Hematopoietic multipotent progenitor cell treated with erythropoietin and hydrocortisone succinate and interleukin-3 and kit ligand, for 6 days (in vitro differentiated cells): ENCODE measurements at regions not wholly inside any gene's neighbourhood (a gene's known extent, or its start where the extent isn't known, plus 50 kb on each side); places are given as distances from the start of the nearest gene placed in this dataset.
"Not testable (repeated sequence)": the region's sequence is repeated elsewhere in the genome, so short reads cannot be mapped to it uniquely, and the experiment has no call there.

Experiments
- DNase-seq: peaks from one replicate; pipeline ENCODE4 v3.0.0-alpha.2; 2015

DNA sequence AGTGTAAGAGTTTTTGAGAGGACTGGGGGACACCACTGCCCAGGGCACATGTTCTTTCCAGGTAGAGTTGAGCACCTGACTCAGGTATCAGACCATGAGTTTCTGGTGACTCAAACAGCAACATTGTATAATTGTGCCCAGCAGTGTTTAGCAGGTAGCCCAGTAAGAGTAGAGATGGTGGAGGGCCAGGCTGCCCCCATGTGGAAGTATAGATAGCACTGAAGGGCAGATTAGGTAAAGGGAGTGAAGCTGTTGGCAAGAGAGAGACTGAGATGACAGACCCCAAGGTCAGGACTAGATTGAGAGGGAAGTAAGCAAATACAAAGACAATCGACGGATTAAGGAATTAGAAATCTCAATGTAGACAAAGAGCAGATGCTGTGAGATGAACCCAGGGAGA lies 74.6 kb downstream of the TRIM42 start:
- DNase-seq = no peak

DNA sequence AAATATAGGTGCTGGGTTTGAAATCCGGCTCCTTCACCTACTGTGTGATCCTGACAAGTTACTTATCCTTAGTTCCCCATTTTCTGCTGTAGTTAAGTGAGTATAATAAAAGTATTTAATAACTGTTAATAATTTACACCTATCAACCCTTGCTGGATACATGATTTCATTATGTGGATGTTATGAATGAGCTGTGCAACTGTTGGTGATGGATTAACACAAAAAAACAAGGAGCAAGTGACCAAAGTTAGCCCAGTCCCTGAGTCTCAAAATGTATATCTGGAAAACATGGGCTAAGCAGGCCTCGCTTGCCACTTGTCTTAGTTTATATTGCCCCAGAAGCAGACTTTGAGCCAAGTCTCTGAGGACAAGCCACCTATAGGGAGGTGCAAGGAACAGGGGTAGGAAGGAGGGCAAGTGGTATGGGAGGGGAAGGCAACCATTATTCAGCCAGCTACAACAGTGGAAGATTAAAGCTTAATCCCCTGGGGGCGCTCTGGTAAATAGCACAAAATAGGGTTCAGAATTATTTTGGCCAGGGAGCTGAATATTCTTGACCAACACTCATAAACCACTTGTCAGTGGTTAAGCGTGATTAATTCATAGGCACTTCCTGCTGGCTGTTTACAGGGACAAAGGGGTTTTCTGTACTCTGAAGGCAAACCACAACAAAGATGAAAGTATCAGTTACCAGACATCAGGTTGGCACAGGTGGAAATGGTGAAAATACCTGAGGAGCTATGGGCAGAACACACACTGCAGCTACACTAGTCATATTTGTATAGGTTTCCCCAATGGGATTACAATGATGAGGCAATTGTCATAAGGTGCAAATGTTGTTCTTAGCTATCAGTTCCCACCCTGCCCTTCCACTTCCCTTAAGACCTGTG lies 76.2 kb downstream of the TRIM42 start:
- no peak for DNase-seq

DNA sequence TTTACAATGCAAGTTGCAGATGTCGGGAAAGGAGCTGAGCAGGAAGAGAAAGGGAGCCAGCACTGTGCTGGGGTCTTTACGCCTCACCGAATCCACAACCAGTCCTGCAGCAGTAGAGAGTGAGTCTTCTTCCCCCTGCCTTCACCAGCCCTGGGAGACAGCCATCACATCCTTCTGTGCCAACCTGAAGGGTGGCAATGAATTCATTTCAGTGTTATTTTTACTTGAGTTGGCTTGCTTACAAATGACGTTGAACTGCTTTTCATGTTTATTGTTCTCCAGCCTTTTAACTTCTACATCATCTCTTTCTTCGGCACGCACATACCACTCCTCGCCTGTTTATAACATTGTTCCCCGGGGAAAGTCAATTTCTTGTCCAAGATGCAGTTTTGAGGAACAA lies 77.1 kb downstream of the TRIM42 start:
- no peak for DNase-seq

DNA sequence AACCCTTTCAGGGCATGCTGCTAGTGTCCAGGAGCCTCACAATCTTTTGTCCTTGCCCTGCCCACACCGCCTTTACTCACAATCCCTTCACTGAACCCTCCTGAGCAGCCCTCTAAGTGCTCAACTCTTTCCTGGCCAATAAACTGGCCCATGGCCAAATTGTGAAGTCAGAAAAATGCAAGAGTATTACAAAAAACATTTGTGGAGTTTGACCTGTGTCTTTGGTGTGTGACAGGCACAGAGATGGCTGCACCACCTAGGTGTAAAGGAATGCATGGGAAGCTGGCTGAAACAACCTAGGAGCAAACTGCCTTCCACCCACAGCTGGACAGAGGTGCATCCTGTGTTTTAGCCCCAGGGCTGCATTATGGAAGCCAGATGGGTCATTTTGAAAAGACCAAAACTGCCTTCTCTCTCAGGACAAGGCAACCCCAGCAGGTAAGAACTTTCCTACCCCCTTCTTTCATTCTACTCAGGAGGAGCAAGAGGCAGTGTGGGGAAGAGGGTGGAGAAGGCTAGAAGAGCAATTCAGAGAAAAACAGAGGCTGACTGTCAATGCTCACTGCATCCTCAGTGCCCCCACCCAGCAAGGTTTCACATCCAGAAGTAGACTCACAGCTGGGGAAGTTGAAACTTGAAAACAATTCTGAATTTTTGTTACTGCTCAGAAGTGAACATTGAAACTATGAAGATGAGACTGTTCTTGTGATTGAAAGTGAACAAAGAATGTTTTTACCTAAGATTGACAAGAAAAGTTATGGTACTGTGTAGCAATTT lies 78.6 kb downstream of the TRIM42 start:
- DNase-seq = no peak

DNA sequence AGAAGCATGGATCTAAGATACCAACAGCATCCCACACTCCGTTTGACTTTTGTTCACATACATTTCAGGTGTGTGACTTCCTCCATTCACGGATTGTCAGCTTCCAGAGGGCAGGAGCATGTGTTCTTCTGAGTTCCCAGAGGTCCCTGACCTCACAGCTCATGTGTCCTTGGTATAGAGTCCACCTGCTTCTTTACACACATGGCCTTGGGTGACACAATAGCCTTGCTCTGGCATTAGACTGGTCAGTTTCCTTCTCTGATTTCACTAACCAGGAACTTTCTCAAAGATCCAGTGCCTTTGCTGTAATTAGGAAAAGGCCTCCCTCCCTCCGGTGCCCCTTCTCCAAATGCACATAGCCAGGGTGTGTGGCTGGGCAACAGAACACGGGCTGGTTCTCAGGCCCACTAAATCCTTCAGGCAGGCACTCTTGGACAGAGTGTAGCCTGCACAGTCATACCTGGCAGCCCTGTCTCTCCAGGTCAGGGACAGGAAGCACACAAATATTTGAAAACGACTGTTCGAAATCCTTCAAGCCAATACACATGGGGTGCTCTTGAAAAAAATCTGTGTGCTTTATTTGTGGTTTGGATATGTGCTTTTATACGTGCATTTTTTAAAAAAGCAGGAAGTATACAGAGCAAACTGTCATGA lies 81.1 kb downstream of the TRIM42 start:
- DNase-seq = no peak

DNA sequence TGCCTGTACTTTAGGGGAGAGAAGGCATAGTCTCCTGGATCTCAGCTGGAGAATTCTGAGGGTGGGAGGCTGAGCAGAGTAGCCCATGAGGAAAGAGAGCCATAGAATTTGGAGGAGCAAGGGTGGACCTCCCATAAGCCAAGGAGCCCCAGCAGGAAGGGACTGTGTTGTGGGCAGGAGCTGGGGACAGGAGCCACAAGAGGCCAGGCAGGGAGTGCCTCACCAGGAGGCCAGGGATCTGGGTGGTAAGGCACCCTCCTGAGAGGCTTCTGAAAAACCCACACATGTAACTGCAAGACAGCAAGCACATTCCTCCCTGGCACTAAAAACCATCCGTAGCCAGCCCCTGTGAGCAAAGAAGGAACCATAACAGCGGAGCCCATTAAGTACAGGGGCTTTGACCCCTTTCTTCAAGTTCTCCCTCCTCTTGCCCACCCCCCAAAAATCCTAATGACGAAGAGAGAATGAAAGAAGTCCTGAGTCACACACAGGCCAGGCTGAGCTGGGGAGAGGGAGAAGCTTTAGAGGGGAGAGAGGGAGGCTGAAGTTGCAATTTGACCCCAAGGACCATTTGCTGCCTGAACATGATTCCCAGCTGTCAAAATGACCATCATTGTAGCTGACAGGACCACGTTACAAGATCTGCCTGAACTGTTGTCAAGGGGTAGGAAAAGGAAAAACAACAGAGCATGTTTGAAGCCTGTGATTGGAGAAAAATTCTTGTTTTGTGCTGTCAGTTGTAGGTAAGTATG lies 82.6 kb downstream of the TRIM42 start:
- no peak for DNase-seq

DNA sequence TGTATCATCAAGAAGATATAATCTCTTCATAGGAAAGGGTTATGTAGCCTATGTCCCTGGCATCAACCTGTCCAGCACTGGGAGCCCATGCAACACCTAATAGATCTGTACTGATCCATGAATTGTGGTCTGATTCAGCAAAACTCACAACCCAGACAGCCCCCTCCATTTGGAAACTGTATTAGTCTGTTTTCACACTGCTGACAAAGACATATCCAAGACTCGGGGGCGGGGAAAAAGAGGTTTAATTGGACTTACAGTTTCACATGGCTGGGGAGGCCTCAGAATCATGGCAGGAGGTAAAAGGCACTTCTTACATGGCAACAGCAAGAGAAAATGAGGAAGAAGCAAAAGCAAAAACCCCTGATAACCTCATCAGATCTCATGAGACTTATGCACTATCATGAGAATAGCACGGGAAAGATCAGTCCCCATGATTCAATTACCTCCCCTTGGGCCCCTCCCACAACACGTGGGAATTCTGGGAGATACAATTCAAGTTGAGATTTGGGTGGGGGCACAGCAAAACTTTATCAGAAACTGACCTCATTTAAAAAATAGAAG lies 83.3 kb downstream of the TRIM42 start:
- DNase-seq = no peak

DNA sequence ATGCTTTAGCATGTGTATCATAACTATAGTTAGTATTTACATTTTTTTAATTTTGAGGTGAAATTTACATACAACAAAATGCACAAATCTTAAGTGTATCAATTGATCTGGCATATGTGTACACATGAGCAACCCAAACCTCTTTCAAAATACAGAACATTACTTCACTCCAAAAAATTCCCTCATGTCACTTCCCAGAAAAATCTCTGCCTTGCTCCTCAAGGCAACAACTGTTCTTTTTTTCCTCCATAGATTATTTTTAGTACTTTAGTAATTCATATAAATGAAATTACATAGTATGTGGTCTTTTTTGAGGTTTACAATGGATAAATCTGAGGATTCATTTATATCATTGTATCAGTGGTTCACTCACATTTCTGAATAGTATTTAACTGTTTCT lies 84.9 kb downstream of the TRIM42 start:
- DNase-seq = no peak

DNA sequence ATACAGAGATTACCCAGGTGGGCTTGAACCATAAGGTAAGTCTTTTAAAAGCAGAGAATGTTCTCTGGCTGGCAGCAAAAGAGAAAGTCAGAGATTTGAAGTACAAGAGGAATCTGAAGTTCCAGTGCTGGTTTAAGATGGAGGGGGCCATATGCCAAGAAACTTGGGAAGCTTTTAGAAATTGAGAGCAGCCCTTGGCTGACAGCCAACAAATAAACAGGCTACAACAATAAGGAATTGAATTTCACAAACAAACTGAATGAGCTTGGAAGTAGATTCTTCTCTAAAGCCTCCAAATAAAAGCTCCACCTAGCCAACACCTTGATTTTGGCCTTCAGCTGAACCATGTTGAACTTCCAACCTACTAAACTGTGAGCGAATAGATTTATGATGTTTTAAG lies 85.7 kb downstream of the TRIM42 start:
- no peak for DNase-seq

DNA sequence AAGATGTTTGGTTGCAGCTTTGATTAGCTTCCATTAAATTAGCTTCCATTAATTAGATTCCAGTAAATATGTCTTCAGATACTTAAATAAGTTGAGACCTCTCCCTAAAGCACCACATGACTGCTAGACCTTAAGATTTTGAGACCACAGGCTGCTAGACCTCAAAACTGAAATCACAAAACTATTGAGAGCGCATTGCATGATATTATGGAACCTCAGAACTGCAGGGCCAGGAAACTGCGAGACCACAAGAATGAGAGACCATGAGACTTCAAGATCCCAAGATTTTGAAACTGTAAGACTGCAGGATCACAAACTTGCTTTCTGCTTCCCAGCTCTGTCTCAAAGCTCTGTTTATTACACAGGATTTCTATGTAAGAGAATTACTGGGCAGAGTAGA lies 87.4 kb downstream of the TRIM42 start:
- DNase-seq = no peak

DNA sequence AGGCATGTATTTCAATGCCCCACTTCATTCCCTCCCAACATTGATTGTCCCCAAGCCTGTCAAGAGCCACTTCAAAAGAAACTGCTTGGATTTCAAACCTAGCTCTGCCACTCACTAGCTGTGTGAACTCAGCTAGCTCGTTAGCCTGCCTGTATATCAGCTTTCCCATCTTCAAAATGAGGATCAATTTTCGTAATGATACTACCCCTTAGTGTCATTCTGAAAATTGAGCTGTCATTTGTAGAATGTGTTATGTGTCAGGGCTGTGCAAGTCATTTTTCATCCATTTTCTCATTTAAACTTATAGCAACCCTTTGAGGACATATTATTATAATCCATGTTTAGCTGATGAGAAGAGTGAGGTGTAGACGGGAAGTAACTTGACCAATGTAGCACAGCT lies 88.6 kb downstream of the TRIM42 start:
- no peak for DNase-seq

DNA sequence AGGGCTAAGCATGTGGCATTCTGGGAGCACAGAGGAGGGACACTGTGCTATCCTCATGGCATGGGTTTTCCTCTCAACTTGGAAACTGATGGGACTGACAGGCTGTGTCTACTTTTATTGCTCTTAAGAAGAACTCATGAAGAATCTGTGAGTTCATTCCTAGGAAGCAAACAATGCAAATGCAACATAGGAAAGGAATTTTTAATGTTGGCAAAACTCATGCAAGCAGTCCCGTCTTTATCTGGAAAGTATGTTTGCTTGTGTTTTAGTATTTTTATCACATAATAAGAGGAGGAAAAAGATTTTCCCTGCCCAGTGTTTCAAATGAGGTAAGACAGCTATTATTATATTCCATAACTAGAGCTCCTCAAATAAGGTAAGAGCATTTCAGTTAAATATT lies 89.7 kb downstream of the TRIM42 start:
- no peak for DNase-seq

DNA sequence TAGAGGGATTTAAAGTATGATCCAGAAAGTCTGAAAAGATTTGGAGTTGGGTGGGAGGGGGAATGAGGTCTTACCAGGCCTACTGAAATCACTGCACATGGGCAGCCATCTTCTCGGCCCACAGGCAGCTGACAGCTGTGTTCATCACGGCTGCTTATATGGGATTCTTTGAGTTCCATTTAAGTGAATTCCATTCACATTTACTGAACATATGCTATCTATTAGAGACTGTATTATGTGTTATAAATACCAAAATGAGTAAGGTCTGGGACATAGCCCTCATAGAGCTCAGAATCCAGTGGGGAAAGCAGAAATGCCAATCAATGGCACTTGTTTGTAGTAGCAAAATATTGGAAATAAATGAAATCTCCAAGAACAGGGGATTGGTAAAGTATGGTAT lies 91.1 kb downstream of the TRIM42 start:
- no peak for DNase-seq

DNA sequence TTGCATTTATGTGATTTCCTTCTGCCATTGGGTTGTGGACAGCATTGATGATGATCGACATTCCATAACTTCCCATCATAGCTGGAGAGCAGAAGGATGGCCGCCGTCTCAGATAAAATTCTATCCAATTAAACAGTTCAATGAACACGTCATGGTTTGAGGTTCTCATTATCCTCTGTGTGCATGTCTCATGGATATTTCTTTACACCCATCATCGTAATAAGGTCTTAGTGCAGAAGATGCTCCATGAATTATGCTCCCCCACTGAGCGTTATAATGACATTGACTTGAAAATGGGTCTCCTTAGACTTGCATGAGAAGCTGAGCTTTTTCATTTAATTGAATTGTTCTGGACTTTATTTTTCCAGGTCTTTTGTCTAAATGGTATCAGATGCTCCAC lies 92.1 kb downstream of the TRIM42 start:
- no peak for DNase-seq

DNA sequence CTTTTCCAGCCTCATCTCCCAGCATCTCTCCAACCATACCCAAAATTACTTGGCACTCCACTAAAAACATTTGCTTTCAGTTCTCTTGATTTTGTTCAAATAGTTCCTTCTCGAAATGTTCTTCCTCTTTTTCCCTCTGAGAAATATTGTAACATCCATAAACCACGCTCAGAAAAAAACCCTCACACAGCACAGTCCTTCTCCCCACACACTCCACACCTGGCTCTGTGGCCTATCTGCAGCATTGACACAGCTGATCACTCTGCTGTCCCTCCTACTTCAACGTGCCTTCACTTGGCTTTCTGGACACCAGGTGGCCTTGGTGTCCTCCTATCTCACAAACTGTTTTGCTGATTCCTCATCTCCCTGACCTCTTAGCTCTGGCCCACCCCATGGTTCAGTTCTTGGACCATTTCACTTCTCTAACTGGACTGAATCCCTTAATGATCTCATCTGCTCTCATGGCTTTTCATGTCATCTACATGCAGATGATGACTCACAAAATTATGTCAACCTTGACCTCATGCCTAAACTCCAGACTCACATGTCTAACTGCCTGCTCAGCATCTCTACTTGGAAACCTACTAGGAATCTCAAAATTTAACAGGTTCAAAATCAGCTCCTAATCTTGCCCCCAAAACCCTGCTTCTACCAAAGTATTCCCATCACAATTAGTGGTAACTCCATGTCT lies 93.3 kb downstream of the TRIM42 start:
- peak; percentile 25 for DNase-seq

DNA sequence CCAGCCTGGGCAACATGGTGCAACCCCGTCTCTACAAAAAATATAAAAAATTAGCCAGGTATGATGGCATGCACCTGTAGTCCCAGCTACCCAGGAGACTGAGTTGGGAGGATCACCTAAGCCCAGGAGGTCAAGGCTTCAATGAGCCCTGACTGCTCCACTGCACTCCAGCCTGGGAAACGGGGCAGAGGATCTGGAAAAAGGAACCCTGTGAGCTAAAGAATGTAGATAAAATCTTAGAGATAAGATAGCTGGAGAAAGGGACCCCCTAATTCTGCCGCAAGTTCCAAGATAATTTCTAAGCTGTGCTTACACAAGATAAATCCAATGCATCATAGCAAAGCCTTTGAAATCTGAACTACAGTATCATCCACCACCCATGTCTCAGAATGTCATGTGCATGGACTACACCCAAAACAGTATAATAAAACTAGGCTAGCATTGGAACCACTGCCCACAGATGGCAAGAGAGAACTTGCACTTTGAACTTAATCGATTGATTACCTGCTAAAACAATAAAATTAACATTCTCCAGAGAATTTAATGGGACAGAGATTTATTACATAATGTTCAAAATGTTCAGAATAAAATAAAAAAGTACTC lies 99.9 kb downstream of the TRIM42 start:
- DNase-seq = no peak

DNA sequence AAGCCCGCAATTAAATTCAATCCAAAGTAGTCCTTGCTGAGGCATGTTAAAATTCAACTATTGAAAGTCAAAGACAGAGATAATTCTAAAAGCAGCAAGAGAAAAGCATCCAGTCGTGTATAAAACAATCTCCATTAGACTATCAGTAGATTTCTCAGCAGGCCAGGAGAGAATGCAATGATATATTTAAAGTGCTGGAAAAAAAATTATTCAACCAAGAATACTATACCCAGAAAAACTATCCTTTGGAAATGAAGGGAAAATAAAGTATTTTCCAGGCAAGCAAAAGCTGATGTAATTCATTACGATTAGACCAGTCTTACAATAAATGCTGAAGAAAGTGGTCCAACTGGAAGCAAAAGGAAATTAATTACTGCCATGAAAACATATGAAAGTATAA lies 113.5 kb downstream of the TRIM42 start:
- no peak for DNase-seq

DNA sequence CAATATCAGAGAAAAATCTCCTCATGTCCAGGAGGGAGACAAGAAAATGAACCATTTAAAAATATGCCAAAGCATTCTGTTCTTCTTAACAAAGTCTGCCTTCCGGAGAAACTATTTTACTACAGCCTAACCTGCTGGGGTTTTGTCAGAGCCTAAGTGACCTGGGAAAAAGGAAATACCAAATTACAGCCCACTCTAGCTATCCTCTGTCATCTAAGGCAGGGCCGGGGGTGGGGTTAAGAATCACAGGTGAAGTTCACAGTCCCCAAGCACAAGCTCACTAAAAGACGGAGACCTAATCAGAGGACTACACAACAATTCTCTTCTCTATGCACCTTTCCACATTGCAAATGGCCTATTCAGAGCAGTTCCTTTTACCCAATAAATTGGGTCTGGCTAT lies 116.6 kb downstream of the TRIM42 start:
- no peak for DNase-seq

DNA sequence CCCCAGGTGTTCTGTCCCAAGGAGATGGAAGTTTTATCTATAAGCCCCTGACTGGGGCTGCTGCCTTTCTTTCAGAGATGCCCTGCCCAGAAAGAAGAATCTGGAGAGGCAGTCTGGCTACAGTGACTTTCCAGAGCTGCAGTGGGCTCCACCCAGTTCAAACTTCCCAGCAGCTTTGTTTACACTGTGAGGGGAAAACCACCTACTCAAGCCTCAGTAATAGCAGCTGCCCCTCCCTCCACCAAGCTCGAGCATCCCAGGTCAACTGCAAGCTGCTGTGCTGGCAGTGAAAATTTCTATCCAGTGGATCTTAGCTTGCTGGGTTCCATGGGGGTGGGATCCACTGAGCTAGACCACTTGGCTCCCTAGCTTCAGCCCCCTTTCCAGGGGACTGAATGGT lies 125.0 kb downstream of the TRIM42 start:
- DNase-seq = not testable (repeated sequence)

DNA sequence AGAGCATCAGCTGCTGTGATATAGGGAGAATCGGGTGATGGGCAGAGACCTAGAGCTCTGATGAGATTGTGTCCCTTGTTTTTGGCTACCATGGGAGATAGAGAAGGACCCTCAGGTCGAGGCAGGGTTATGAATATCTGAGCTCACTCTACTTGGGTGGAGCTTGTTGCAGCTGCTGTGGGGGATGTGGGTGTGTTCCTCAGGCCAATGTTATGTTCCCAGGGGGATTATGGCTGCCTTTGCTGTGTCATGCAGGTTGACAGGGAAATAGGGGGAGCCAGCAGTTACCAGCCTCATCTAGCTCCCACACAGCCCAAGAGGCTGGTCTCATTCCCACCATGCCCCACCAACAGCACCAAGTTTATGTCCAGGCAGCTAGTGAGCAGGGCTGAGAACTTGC lies 131.5 kb downstream of the TRIM42 start:
- no peak for DNase-seq

DNA sequence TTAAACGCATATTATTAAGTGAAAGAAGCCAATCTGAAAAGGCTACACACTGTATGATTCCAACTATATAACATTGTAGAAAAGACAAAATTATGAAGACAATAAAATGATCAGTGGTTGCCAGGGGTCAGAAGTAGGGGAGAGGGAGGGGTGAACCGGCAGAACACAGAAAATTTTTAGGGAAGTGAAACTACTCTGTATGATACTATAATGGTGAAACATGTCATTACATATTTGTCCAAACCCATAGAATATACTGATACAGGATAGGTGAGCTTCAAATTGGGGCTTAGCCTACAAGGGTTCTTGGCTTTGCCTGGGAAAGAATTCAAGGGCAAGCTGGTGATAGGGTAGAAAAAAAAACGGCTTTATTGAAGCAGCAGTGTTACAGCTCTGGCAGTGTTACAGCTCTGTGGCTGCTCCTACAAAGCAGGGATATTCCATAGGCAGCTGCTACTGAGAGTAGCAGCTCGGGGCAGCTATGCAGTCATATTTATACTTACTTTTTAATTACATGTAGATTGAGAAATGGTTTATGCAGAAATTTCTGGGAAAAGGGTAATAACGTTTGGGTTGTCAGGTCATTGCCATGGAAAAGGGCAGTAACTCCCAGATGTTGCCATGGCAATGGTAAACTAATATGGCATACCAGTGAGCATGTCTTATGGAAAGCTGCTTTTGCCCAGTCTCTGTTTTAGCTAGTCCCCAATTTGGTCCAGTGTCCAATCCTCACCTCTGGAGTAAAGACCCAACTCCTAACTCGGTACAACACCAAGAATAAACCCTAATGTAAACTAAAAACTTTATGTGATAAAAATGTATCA lies 125.1 kb upstream of the SLC25A36 start:
- DNase-seq = peak; percentile 3
